ENCODE measurements at regions not wholly inside any gene's neighbourhood (a gene's known extent, or its start where the extent isn't known, plus 50 kb on each side); places are given as distances from the start of the nearest gene placed in this dataset.

GRCh38 chr4:100849319-100849718 is 331.5 kb upstream of the EMCN start:
- no peak for TF ChIP-seq CTCF (IDR thresholded peaks at IDR 0.05)
- Histone ChIP-seq H3K27ac (no peak overlapping the region), H3K4me3 (no peak overlapping the region)
- DNase-seq (ENCODE audit: low spot score), result no peak

DNA sequence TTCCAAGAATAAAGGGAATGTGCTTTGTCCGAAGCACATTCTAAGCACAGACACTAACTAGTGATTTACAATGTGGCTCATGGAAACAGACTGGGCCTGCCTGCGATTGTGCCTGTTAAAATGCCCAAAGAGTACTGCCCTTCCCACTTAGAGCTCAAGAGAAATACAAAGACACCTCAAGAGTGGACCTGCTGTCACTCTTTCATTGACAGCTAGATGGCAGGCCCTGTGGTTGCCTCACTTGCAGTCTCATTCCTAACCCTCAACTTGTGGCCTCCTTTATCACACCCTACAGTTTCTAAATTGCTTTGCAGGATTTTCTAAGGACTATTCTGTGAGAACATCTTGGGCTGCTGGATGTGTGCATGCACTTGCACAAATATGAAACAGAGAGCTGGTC is 331.0 kb upstream of the EMCN start:
- H3K27ac ChIP-seq, result no peak overlapping the region
- TF ChIP-seq CTCF (IDR thresholded peaks at IDR 0.05), result no peak
- no peak overlapping the region for H3K4me3 ChIP-seq
- no peak for DNase-seq (ENCODE audit: low spot score)

- no peak for TF ChIP-seq CTCF (IDR thresholded peaks at IDR 0.05)
Measured at GRCh38 chr4:100843910-100844309, 326.1 kb upstream of the EMCN start.

DNA sequence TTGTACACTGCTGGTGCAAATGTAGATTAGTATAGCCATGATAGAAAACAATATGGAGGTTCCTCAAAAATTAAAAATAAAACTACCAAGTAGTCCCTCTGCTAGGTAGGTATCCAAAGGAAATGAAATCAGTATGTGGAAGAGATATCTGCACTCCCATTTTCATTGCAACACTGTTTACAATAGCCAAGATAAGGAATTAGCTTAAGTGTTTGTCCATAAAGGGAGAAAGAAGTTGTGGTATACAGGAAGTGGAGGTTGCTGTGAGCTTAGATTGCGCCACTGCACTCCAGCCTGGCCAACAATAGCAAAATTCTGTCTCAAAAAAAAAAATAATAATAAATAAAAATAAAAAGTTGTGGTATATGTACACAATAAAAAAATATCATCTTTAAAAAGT is 325.0 kb upstream of the EMCN start:
- Histone ChIP-seq H3K27ac (no peak overlapping the region), H3K4me3 (no peak overlapping the region)
- no peak for TF ChIP-seq CTCF (IDR thresholded peaks at IDR 0.05)
- DNase-seq (ENCODE audit: low spot score), result no peak

More at GRCh38 chr4:100843910-100844309, 326.1 kb upstream of the EMCN start:
- no peak for DNase-seq (ENCODE audit: low spot score)
- Histone ChIP-seq H3K4me3 (no peak overlapping the region), H3K27ac (no peak overlapping the region)

- Histone ChIP-seq H3K27ac (no peak overlapping the region), H3K4me3 (no peak overlapping the region)
- no peak for DNase-seq (ENCODE audit: low spot score)
- no peak for TF ChIP-seq CTCF (IDR thresholded peaks at IDR 0.05)
Measured at GRCh38 chr4:100841911-100842310, 324.1 kb upstream of the EMCN start.

DNA sequence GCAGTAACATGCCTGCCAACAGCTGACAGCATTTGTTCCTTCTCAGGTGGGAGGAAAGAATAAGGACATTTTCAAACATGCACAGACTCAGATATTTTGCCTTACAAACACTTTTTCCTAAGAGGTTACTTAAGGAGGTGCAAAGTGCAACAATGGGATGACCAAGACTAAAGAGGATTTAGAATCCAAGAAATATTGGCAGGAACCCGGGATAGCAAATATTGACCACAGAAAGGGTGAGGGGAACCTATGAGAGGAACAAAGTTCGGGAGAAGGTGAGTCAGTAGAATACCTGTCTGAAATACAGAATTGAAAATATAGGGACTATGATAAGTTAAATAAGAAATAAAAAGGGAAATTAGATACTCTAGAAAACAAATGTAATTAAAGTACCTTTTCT is 321.9 kb upstream of the EMCN start:
- TF ChIP-seq CTCF (IDR thresholded peaks at IDR 0.05), result no peak
- no peak for DNase-seq (ENCODE audit: low spot score)
- Histone ChIP-seq H3K4me3 (no peak overlapping the region), H3K27ac (no peak overlapping the region)

- no peak overlapping the region for H3K4me3 ChIP-seq
- TF ChIP-seq CTCF (IDR thresholded peaks at IDR 0.05), result no peak
- no peak overlapping the region for H3K27ac ChIP-seq
- no peak for DNase-seq (ENCODE audit: low spot score)
Measured at GRCh38 chr4:100838286-100838685, 320.5 kb upstream of the EMCN start.

Measured in coronary artery (tissue), 2 donors.